Left lung (tissue), 4 donors: ENCODE measurements at regions not wholly inside any gene's neighbourhood (a gene's known extent, or its start where the extent isn't known, plus 50 kb on each side); places are given as distances from the start of the nearest gene placed in this dataset.

Experiments
- ATAC-seq: fragments of 200-7000 bp; cut with Tn5 transposase; one replicate; pipeline ENCODE4 v1.9.1; 2020; ENCODE audit warnings: moderate library complexity
- DNase-seq, 4 donors: peaks; one replicate each; pipeline ENCODE4 v3.0.0-alpha.2; 2013 to 2020
- H3K27ac ChIP-seq, 2 donors: fragments of 200-600 bp; sonication (generic) in 1 of 2; one replicate each; pipeline versions ENCODE4 v1.5.0 to v1.8.0; 2020 to 2021
- H3K27me3 ChIP-seq, 2 donors: fragments of 200-600 bp; sonication (generic) in 1 of 2; one replicate each; pipeline versions ENCODE4 v1.5.0 to v1.8.0; 2020 to 2021
- H3K36me3 ChIP-seq, 2 donors: fragments of 200-600 bp; sonication (generic) in 1 of 2; one replicate each; pipeline versions ENCODE4 v1.5.0 to v1.8.0; 2020 to 2021
- H3K4me1 ChIP-seq, 2 donors: fragments of 200-600 bp; one replicate each; pipeline ENCODE4 v1.8.0; 2021
- H3K4me3 ChIP-seq, 2 donors: fragments of 200-600 bp; sonication (generic) in 1 of 2; one replicate each; pipeline versions ENCODE4 v1.5.0 to v1.8.0; 2020 to 2021; ENCODE audit warnings: mild to moderate bottlenecking in 1 of 2
- H3K9me3 ChIP-seq, 2 donors: fragments of 200-600 bp; sonication (generic) in 1 of 2; one replicate each; pipeline versions ENCODE4 v1.5.0 to v1.8.0; 2020 to 2021
- CTCF ChIP-seq, 2 donors: fragments of 200-600 bp; sonication (generic) in 1 of 2; IDR thresholded peaks; one replicate each; pipeline versions ENCODE4 v1.5.0 to v1.8.0; 2021; ENCODE audit warnings: antibody characterized with exemption in 2 of 2
- intact Hi-C, 2 donors: fragments of 100-400 bp; cut with DNase I; formaldehyde crosslinking; loops; one replicate each; pipeline versions ENCODE4 v1.11.2 to v1.14.2; 2022
- donor health status: DM: no; HTN: yes; CAD: no.
- donor health status: DM: no; HTN: no; CAD: no.

- H3K9me3 ChIP-seq: no peaks in the 10 kb centered on the region
- intact Hi-C loops: no loop called here
- DNase-seq: no peak
- no peak for ATAC-seq
- H3K4me3 ChIP-seq: no peak overlapping the region
- H3K36me3 ChIP-seq: no peaks in the 10 kb centered on the region
- no peak for TF ChIP-seq CTCF (IDR thresholded peaks at IDR 0.05)
- H3K27me3 ChIP-seq: peaks cover 0 to 17% of the 10 kb centered on the region in 2 donors
- peaks cover 0 to 5% of the 10 kb centered on the region in 2 donors for H3K4me1 ChIP-seq
- H3K27ac ChIP-seq: no peak overlapping the region
Measured at GRCh38 chr11:119531623-119532022, 108.7 kb upstream of the THY1 start.

- no peak for ATAC-seq
- intact Hi-C loops: no loop called here
- Histone ChIP-seq H3K27me3 (peaks cover 0 to 17% of the 10 kb centered on the region in 2 donors), H3K27ac (no peak overlapping the region), H3K36me3 (no peaks in the 10 kb centered on the region), H3K9me3 (no peaks in the 10 kb centered on the region), H3K4me1 (peaks cover 0 to 5% of the 10 kb centered on the region in 2 donors), H3K4me3 (no peak overlapping the region)
- no peak for DNase-seq
- TF ChIP-seq CTCF (IDR thresholded peaks at IDR 0.05): no peak
Measured at GRCh38 chr11:119531056-119531455, 108.1 kb upstream of the THY1 start.

GRCh38 chr11:119530509-119530908 is 107.5 kb upstream of the THY1 start:
- peaks cover 0 to 10% of the 10 kb centered on the region in 2 donors for H3K4me1 ChIP-seq
- ATAC-seq (no peak), DNase-seq (no peak)
- H3K27me3 ChIP-seq: peaks cover 0 to 17% of the 10 kb centered on the region in 2 donors
- no peaks in the 10 kb centered on the region for H3K36me3 ChIP-seq
- H3K27ac ChIP-seq: no peak overlapping the region
- H3K4me3 ChIP-seq: no peak overlapping the region
- TF ChIP-seq CTCF (IDR thresholded peaks at IDR 0.05): no peak
- no peaks in the 10 kb centered on the region for H3K9me3 ChIP-seq
- intact Hi-C loops: no loop called here

GRCh38 chr11:119529936-119530335 is 107.0 kb upstream of the THY1 start:
- ATAC-seq: no peak
- DNase-seq: no peak
- H3K4me3 ChIP-seq: no peak overlapping the region
- TF ChIP-seq CTCF (IDR thresholded peaks at IDR 0.05): no peak
- intact Hi-C loops: no loop called here
- no peaks in the 10 kb centered on the region for H3K9me3 ChIP-seq
- H3K27me3 ChIP-seq: peaks cover 0 to 17% of the 10 kb centered on the region in 2 donors
- no peak overlapping the region for H3K27ac ChIP-seq
- no peaks in the 10 kb centered on the region for H3K36me3 ChIP-seq
- peaks cover 0 to 16% of the 10 kb centered on the region in 2 donors for H3K4me1 ChIP-seq

- DNase-seq (peak in 1 of 4 donors; percentile 10), ATAC-seq (no peak)
- Histone ChIP-seq H3K4me1 (peaks cover 0 to 23% of the 10 kb centered on the region in 2 donors), H3K36me3 (no peaks in the 10 kb centered on the region), H3K9me3 (no peaks in the 10 kb centered on the region), H3K4me3 (no peak overlapping the region), H3K27me3 (peaks cover 0 to 17% of the 10 kb centered on the region in 2 donors), H3K27ac (no peak overlapping the region)
- intact Hi-C loops: no loop called here
- no peak for TF ChIP-seq CTCF (IDR thresholded peaks at IDR 0.05)
Measured at GRCh38 chr11:119529063-119529845, 106.3 kb upstream of the THY1 start.
